ENCODE measurements at regions not wholly inside any gene's neighbourhood (a gene's known extent, or its start where the extent isn't known, plus 50 kb on each side); places are given as distances from the start of the nearest gene placed in this dataset.

GRCh38 chr14:96631030-96631429 lies 128.8 kb downstream of the PAPOLA start:
- no peak overlapping the region for H3K27ac ChIP-seq
- H3K9me3 ChIP-seq (replicated peaks), result no peaks in the 10 kb centered on the region
- no peak overlapping the region for H3K4me3 ChIP-seq
- no peaks in the 10 kb centered on the region for H3K36me3 ChIP-seq
- H3K4me1 ChIP-seq (replicated peaks), result no peaks in the 10 kb centered on the region
- no peaks in the 10 kb centered on the region; the same call in 1 of the 2 replicates for H3K27me3 ChIP-seq (replicated peaks)
- peak in 1 of 2 experiments; percentile 21 for DNase-seq (ENCODE audit: low read depth in 1 of 2, low spot score in 2 of 2)

- Histone ChIP-seq H3K36me3 (no peaks in the 10 kb centered on the region), H3K4me3 (no peak overlapping the region), H3K27ac (no peak overlapping the region), H3K9me3 (replicated peaks) (no peaks in the 10 kb centered on the region), H3K27me3 (replicated peaks) (no peaks in the 10 kb centered on the region), H3K4me1 (replicated peaks) (no peaks in the 10 kb centered on the region)
- DNase-seq (ENCODE audit: low read depth in 1 of 2, low spot score in 2 of 2), result peak in 1 of 2 experiments; percentile 21
Measured at GRCh38 chr14:96631621-96632362, 129.6 kb downstream of the PAPOLA start.

- H3K4me3 ChIP-seq, result no peak overlapping the region
- H3K9me3 ChIP-seq (replicated peaks), result no peaks in the 10 kb centered on the region
- H3K27me3 ChIP-seq (replicated peaks), result no peaks in the 10 kb centered on the region; the same call in 1 of the 2 replicates
- no peaks in the 10 kb centered on the region for H3K4me1 ChIP-seq (replicated peaks)
- no peak for DNase-seq (ENCODE audit: low read depth in 1 of 2, low spot score in 2 of 2)
- H3K36me3 ChIP-seq, result no peaks in the 10 kb centered on the region
- H3K27ac ChIP-seq, result no peak overlapping the region
Measured at GRCh38 chr14:96632363-96632758, 130.2 kb downstream of the PAPOLA start.

GRCh38 chr14:96633096-96633495 lies 130.9 kb downstream of the PAPOLA start:
- H3K27ac ChIP-seq, result no peak overlapping the region
- no peak for DNase-seq (ENCODE audit: low read depth in 1 of 2, low spot score in 2 of 2)
- H3K4me3 ChIP-seq, result no peak overlapping the region
- H3K36me3 ChIP-seq, result no peaks in the 10 kb centered on the region
- H3K9me3 ChIP-seq (replicated peaks), result no peaks in the 10 kb centered on the region
- H3K4me1 ChIP-seq (replicated peaks), result no peaks in the 10 kb centered on the region
- no peaks in the 10 kb centered on the region; the same call in 1 of the 2 replicates for H3K27me3 ChIP-seq (replicated peaks)

- Histone ChIP-seq H3K9me3 (replicated peaks) (no peaks in the 10 kb centered on the region), H3K27me3 (replicated peaks) (no peaks in the 10 kb centered on the region; the same call in 1 of the 2 replicates), H3K27ac (no peak overlapping the region), H3K4me3 (no peak overlapping the region), H3K36me3 (no peaks in the 10 kb centered on the region), H3K4me1 (replicated peaks) (no peaks in the 10 kb centered on the region)
- DNase-seq (ENCODE audit: low read depth in 1 of 2, low spot score in 2 of 2), result no peak
Measured at GRCh38 chr14:96634481-96634880, 132.3 kb downstream of the PAPOLA start.

- no peak for DNase-seq (ENCODE audit: low read depth in 1 of 2, low spot score in 2 of 2)
- no peaks in the 10 kb centered on the region; the same call in 1 of the 2 replicates for H3K27me3 ChIP-seq (replicated peaks)
- no peaks in the 10 kb centered on the region for H3K9me3 ChIP-seq (replicated peaks)
Measured at GRCh38 chr14:96634896-96635295, 132.7 kb downstream of the PAPOLA start.

GRCh38 chr14:96635850-96636249 lies 133.7 kb downstream of the PAPOLA start:
- H3K27me3 ChIP-seq (replicated peaks), result no peaks in the 10 kb centered on the region; the same call in 1 of the 2 replicates
- H3K4me3 ChIP-seq, result no peak overlapping the region
- no peaks in the 10 kb centered on the region for H3K9me3 ChIP-seq (replicated peaks)
- DNase-seq (ENCODE audit: low read depth in 1 of 2, low spot score in 2 of 2), result no peak
- H3K4me1 ChIP-seq (replicated peaks), result no peaks in the 10 kb centered on the region
- H3K27ac ChIP-seq, result no peak overlapping the region
- no peaks in the 10 kb centered on the region for H3K36me3 ChIP-seq

More at GRCh38 chr14:96634896-96635295, 132.7 kb downstream of the PAPOLA start:
- H3K27ac ChIP-seq, result no peak overlapping the region
- no peaks in the 10 kb centered on the region for H3K36me3 ChIP-seq
- H3K4me3 ChIP-seq, result no peak overlapping the region
- no peaks in the 10 kb centered on the region for H3K4me1 ChIP-seq (replicated peaks)

- Histone ChIP-seq H3K27me3 (replicated peaks) (no peaks in the 10 kb centered on the region; the same call in 1 of the 2 replicates), H3K4me1 (replicated peaks) (no peaks in the 10 kb centered on the region), H3K4me3 (no peak overlapping the region), H3K9me3 (replicated peaks) (no peaks in the 10 kb centered on the region), H3K27ac (no peak overlapping the region), H3K36me3 (no peaks in the 10 kb centered on the region)
- no peak for DNase-seq (ENCODE audit: low read depth in 1 of 2, low spot score in 2 of 2)
Measured at GRCh38 chr14:96637521-96637920, 135.3 kb downstream of the PAPOLA start.

GRCh38 chr14:96638041-96638855 lies 136.1 kb downstream of the PAPOLA start:
- no peaks in the 10 kb centered on the region for H3K36me3 ChIP-seq
- H3K4me3 ChIP-seq, result no peak overlapping the region
- H3K9me3 ChIP-seq (replicated peaks), result no peaks in the 10 kb centered on the region
- no peaks in the 10 kb centered on the region; the same call in none of the 2 replicates for H3K27me3 ChIP-seq (replicated peaks)
- DNase-seq (ENCODE audit: low read depth in 1 of 2, low spot score in 2 of 2), result no peak
- H3K4me1 ChIP-seq (replicated peaks), result no peaks in the 10 kb centered on the region
- H3K27ac ChIP-seq, result no peak overlapping the region

- Histone ChIP-seq H3K9me3 (replicated peaks) (no peaks in the 10 kb centered on the region), H3K27me3 (replicated peaks) (peaks cover 3% of the 10 kb centered on the region), H3K4me1 (replicated peaks) (no peaks in the 10 kb centered on the region), H3K36me3 (no peaks in the 10 kb centered on the region), H3K27ac (no peak overlapping the region), H3K4me3 (no peak overlapping the region)
- no peak for DNase-seq (ENCODE audit: low read depth in 1 of 2, low spot score in 2 of 2)
Measured at GRCh38 chr14:96639550-96639949, 137.4 kb downstream of the PAPOLA start.

GRCh38 chr14:96648506-96649326 lies 146.5 kb downstream of the PAPOLA start:
- no peaks in the 10 kb centered on the region for H3K36me3 ChIP-seq
- no peaks in the 10 kb centered on the region for H3K4me1 ChIP-seq (replicated peaks)
- no peaks in the 10 kb centered on the region for H3K27me3 ChIP-seq (replicated peaks)
- H3K27ac ChIP-seq, result no peak overlapping the region
- no peak overlapping the region for H3K4me3 ChIP-seq
- DNase-seq (ENCODE audit: low read depth in 1 of 2, low spot score in 2 of 2), result no peak
- no peaks in the 10 kb centered on the region for H3K9me3 ChIP-seq (replicated peaks)

- Histone ChIP-seq H3K27ac (no peak overlapping the region), H3K4me1 (replicated peaks) (no peaks in the 10 kb centered on the region), H3K36me3 (no peaks in the 10 kb centered on the region), H3K27me3 (replicated peaks) (no peaks in the 10 kb centered on the region), H3K9me3 (replicated peaks) (no peaks in the 10 kb centered on the region), H3K4me3 (no peak overlapping the region)
- no peak for DNase-seq (ENCODE audit: low read depth in 1 of 2, low spot score in 2 of 2)
Measured at GRCh38 chr14:96649327-96649601, 147.1 kb downstream of the PAPOLA start.

GRCh38 chr14:96653597-96653996 lies 143.6 kb upstream of the VRK1 start:
- Histone ChIP-seq H3K27ac (no peak overlapping the region), H3K4me1 (replicated peaks) (no peaks in the 10 kb centered on the region), H3K9me3 (replicated peaks) (no peaks in the 10 kb centered on the region), H3K27me3 (replicated peaks) (0 out of 2 replicates have a peak, but pooled peaks cover 2% of the 10 kb centered on the region), H3K36me3 (no peaks in the 10 kb centered on the region), H3K4me3 (no peak overlapping the region)
- DNase-seq (ENCODE audit: low read depth in 1 of 2, low spot score in 2 of 2), result no peak

Measured in SJSA1 (cell line).